HG03460 (cell line): ENCODE measurements at regions not wholly inside any gene's neighbourhood (a gene's known extent, or its start where the extent isn't known, plus 50 kb on each side); places are given as distances from the start of the nearest gene placed in this dataset.
"Not testable (repeated sequence)": the region's sequence is repeated elsewhere in the genome, so short reads cannot be mapped to it uniquely, and the experiment has no call there.

Source experiments
- ATAC-seq: cut with Tn5 transposase; IDR thresholded peaks from one replicate; pipeline ENCODE4 v1.9.1; 2021; ENCODE audit not compliant: unreplicated experiment

- ATAC-seq: no peak
Measured at GRCh38 chr10:7070950-7071349, 339.9 kb downstream of the SFMBT2 start.

DNA sequence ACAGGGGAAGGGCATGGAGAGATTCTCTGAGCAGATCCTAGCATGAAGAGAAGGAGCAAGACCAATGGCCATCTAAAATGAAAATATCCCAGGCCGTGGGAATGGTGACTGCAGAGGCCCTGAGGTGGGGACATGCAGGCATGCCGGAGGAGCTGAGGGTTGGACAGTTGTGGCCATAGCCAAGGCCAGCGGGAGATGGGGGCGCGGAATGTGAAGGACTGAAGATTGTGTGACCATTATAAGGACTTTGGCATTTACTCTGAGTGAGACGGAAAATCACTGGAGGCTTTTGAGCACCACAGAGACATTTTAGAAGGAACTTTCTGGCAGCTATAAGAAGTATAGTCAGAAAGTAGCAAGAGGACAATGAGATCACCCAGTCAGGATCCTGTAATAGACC is 341.1 kb downstream of the SFMBT2 start:
- ATAC-seq: no peak

DNA sequence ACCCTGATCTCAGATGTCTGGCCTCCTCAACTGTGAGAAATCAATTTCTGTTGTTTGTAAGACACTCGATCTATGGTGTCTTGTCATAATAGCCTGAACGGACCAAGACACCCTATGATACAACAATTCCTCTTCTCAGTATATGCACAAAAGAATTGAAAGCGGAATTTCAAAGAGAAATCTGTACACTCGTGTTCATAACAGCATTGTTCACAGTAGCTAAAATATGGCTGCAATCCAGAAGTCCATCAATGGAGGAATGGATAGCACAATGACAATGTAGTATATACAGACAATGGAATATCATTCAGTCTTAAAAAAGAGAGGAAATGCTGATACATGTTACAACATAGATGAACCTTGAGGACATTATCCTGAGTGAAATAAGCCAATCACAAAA is 354.6 kb downstream of the SFMBT2 start:
- no peak for ATAC-seq

- no peak for ATAC-seq
Measured at GRCh38 chr10:7054915-7055314, 355.9 kb downstream of the SFMBT2 start.

DNA sequence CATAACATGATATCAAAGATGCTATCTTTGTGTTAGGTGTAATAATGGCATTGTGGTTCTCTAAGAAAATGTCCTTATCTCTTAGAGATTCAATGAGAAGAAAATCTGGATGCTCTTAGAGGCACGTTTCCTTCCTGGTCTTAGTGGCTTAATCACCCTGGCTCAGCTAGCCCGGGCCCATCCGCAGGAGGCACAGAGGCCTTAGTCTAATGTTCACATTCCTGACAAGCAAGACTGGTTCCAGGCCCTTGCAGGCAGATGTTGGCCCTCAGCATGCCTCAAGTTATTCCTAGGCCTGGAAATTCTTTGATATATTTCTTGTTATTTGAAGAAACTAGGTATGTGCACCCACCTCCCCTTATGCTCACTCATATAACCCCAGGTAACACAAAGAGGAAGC is 357.6 kb downstream of the SFMBT2 start:
- ATAC-seq: no peak

DNA sequence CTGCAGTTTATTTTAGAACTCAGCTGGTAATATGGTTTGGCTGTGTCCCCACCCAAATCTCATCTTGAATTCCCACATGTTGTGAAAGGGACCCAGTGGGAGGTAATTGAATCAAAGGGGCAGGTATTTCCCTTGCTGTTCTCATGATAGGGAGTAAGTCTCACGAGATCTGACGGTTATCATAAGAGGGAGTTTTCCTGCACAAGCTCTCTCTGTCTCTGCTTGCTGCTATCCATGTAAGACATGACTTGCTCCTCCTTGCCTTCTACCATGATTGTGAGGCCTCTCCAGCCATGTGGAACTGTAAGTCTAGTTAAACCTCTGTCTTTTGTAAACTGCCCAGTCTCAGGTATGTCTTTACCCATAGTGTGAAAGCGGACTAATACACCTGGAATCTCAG is 360.8 kb downstream of the SFMBT2 start:
- not testable (repeated sequence) for ATAC-seq

DNA sequence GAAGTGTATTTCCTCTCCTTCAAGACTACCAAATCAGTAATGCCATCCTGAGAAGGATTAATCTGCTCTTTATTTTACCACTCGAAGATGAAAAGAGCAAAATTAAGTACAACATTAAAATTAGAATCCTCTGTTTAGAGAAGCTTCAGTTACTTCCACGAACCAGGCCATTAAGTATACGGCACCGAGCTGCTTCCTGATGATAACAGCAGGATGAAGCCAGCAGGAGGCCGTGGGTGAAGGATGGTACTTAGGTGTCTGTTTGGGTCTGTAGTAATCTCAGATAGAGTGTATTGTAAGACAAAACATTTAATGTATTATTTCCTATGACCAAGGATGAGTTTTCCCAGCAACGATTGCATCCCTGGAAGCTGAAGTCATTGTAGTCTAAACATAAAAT is 362.8 kb downstream of the SFMBT2 start:
- no peak for ATAC-seq

- no peak for ATAC-seq
Measured at GRCh38 chr10:7046615-7047014, 364.2 kb downstream of the SFMBT2 start.

DNA sequence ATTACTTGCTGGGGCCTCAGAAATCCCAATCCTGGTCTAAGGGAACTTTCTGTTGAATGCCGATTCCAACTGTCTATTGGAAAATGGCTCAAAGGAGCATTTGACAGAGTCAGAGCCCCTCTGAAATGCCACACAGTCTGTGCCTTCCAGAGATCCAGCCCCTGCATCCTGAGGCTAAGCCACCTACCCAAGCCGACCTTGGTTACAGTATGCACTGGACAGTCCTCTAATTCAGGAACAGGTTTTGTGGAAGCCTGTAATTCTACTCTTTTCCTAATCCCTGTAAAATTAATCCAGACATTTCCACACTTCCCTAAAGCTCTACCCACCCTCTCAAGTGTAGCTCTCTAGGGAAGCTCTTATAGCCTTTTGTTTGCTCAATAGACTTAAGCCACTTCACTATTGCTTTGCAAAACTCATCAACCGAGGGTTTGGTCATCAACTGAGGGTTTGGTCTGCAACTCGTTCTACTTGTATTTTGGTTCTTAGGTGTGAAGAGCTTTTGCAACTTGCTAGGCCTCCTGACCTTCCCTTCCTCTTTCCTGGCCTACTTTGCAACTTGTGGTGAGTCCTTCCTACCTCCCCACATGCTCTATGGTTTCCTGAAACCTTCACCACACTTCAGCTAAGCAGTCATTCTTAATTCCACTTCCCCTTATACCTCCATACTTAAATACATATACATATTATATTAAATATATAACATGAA is 364.8 kb downstream of the SFMBT2 start:
- no peak for ATAC-seq

- ATAC-seq: no peak
Measured at GRCh38 chr10:7043055-7043653, 367.7 kb downstream of the SFMBT2 start.

- no peak for ATAC-seq
Measured at GRCh38 chr10:7042419-7043054, 368.3 kb downstream of the SFMBT2 start.

- ATAC-seq: no peak
Measured at GRCh38 chr10:7042000-7042399, 368.8 kb downstream of the SFMBT2 start.

DNA sequence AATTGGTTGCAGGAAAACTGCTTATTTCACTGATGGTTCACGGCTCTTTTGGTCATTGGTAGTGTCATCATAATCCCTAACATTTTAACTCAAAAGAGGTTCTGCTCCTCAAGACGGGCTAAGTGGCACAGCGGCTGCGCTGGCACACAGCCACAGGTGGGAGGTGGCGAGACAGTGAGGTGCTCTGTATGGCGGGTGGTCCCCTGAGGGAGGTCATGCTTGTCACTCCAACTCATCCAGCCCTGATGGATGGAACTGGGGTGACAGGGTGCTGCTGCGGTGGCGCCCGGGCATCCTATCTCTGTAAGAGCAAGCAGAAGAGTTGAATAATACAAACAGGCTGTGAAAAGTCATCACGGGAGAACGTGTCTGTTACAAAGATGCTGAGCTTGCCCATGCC is 370.2 kb downstream of the SFMBT2 start:
- ATAC-seq: no peak

- ATAC-seq: no peak
Measured at GRCh38 chr10:7039859-7040258, 371.0 kb downstream of the SFMBT2 start.

GRCh38 chr10:7038416-7038815 is 372.4 kb downstream of the SFMBT2 start:
- ATAC-seq: no peak

- not testable (repeated sequence) for ATAC-seq
Measured at GRCh38 chr10:7037434-7037833, 373.4 kb downstream of the SFMBT2 start.

DNA sequence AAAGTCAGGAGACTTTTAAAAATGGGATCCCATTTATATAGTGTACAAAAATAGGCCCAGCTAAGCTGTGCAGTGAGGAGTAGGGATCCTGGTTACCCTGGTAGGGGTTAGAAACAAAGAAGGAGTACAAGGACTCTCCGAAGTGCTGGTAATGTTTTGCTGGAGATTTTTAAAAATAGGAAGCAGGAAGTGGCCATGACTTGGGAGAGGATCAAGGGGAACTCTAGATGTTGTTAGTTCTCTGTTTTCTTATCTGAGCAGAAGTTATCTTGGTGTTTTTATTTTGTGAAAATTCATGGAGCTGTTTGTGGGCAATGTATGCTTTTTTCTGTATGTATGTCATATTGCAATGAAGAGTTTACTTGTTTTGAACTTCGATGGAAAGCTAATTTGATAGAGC is 373.9 kb downstream of the SFMBT2 start:
- no peak for ATAC-seq

- ATAC-seq: no peak
Measured at GRCh38 chr10:7035126-7035761, 375.6 kb downstream of the SFMBT2 start.

GRCh38 chr10:7033031-7033430 is 377.8 kb downstream of the SFMBT2 start:
- ATAC-seq: no peak

GRCh38 chr10:7030134-7030855 is 380.5 kb downstream of the SFMBT2 start:
- no peak for ATAC-seq

DNA sequence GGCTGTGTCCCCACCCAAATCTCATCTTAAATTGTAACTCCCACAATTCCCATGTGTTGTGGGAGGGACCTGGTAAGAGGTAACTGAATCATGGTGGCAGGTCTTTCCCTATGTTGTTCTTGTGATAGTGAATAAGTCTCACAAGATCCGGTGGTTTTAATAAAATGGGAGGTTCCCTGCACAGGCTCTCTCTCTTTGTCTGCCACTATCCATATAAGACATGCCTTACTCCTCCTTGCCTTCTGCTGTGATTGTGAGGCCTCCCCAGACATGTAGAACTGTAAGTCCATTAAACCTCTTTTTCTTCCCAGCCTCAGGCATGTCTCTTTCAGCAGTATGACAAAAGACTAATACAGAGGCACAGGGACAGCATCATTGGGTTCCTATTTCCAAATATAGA is 381.2 kb downstream of the SFMBT2 start:
- ATAC-seq: no peak
